Fibroblast of mammary gland (primary cell): ENCODE measurements at regions not wholly inside any gene's neighbourhood (a gene's known extent, or its start where the extent isn't known, plus 50 kb on each side); places are given as distances from the start of the nearest gene placed in this dataset.
"Not testable (repeated sequence)": the region's sequence is repeated elsewhere in the genome, so short reads cannot be mapped to it uniquely, and the experiment has no call there.

Source experiments
- DNase-seq: peaks from one replicate; pipeline ENCODE4 v3.0.0-alpha.2; 2010; ENCODE audit warnings: low read depth
- H3K4me3 ChIP-seq: 2 replicates; pipeline ENCODE4 v1.5.1; 2011; ENCODE audit warnings: low read depth, mild to moderate bottlenecking, low read length, moderate library complexity; ENCODE audit not compliant: control insufficient read depth
- TF ChIP-seq, protein P1 (sequence below): conservative IDR thresholded peaks from 2 replicates; pipeline ENCODE4 v1.5.1; 2011; ENCODE audit warnings: low read depth, low read length, inconsistent platforms; ENCODE audit not compliant: control insufficient read depth, insufficient read depth

DNA sequence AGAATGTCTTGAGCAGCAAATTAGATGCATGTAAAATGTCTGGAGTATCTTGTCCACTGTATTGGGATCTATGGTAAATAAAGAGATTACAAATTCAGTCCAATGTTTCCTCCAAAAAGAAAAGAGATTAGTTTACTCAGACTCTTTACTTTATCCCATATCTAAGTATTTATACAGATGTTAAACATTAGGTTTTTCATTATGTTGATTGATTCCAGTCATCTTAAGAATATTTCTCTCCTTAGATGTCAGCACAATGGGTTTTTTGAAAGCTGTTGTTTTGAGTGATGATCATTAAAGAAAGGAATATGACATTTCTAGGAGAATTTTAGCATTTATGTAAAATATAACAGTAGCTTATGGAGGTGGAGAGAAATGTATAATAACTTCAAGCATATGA, 938.9 kb downstream of the C4orf33 start:
- TF ChIP-seq, protein P1, sequence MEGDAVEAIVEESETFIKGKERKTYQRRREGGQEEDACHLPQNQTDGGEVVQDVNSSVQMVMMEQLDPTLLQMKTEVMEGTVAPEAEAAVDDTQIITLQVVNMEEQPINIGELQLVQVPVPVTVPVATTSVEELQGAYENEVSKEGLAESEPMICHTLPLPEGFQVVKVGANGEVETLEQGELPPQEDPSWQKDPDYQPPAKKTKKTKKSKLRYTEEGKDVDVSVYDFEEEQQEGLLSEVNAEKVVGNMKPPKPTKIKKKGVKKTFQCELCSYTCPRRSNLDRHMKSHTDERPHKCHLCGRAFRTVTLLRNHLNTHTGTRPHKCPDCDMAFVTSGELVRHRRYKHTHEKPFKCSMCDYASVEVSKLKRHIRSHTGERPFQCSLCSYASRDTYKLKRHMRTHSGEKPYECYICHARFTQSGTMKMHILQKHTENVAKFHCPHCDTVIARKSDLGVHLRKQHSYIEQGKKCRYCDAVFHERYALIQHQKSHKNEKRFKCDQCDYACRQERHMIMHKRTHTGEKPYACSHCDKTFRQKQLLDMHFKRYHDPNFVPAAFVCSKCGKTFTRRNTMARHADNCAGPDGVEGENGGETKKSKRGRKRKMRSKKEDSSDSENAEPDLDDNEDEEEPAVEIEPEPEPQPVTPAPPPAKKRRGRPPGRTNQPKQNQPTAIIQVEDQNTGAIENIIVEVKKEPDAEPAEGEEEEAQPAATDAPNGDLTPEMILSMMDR, result no peak

DNA sequence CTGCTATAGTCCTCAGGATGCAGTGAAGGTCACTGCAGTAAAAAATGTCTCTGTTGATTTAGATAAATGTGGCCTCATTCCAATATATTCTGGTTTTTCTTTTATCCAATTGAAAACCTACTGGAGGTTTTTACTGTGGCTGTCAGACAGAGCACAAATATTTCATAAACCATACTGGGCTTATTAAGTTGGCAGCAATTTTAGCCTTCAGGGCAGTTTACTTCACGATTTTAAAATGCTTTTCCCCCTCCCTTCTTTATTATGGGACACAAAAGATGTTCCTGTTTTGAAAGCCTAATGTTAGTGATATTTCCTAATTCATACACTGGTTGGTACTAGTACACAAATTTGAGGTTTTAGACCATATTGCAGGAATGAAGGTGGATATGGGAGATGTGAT, 939.4 kb downstream of the C4orf33 start:
- no peak overlapping the region for H3K4me3 ChIP-seq
- no peak for DNase-seq
- TF ChIP-seq, protein P1, result no peak

More for the DNA sequence above, 938.9 kb downstream of the C4orf33 start:
- H3K4me3 ChIP-seq, result no peak overlapping the region
- DNase-seq, result no peak

DNA sequence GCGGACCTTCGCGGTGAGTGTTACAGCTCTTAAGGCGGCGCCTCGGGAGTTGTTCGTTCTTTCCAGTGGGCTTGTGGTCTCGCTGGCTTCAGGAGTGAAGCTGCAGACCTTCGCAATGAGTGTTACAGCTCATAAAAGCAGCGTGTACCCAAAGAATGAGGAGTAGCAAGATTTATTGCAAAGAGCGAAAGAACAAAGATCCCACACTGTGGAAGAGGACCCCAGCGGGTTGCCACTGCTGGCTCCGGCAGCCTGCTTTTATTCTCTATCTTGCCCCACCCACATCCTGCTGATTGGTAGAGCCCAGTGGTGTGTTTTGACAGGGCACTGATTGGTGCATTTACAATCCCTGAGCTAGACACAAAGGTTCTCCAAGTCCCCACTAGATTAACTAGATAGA, 941.9 kb downstream of the C4orf33 start:
- not testable (repeated sequence) for DNase-seq

DNA sequence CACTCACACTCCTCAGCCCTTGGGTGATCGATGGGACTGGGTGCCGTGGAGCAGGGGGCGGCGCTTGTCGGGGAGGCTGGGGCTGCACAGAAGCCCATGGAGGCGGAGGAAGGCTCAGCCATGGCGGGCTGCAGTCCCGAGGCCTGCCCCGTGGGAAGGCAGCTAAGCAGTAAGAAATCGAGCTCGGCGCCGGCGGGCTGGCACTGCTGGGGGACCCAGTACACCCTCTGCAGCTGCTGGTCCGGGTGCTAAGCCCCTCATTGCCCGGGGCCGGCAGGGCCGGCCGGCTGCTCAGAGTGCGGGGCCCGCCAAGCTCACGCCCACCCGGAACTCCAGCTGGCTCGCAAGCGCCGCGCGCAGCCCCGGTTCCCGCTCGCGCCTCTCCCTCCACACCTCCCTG, 942.6 kb downstream of the C4orf33 start:
- H3K4me3 ChIP-seq, DNase-seq: not testable (repeated sequence)

More for the DNA sequence above, 941.9 kb downstream of the C4orf33 start:
- H3K4me3 ChIP-seq, result not testable (repeated sequence)

DNA sequence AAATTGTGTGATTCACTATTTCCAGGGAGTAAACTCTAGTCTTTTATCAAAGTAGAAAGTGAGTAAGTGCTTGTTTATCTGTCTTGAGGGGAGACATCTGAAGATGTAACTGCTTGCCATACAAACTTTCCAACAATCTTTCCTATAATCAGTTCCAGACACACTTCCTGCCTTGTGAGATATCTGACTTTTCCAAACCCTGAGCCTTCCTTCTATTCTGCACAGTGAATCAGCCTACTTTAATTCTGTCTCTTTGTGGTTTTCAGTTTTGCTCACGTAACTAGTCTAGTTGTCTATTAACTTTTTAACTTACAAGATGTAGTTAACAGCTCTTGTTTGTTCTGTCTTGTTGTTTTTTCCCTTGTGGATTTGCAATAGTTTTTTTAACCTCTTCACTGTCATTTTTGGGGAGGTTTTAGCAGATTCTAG, 947.8 kb downstream of the C4orf33 start:
- no peak overlapping the region for H3K4me3 ChIP-seq
- peak; percentile 13 for DNase-seq
- TF ChIP-seq, protein P1, result no peak

DNA sequence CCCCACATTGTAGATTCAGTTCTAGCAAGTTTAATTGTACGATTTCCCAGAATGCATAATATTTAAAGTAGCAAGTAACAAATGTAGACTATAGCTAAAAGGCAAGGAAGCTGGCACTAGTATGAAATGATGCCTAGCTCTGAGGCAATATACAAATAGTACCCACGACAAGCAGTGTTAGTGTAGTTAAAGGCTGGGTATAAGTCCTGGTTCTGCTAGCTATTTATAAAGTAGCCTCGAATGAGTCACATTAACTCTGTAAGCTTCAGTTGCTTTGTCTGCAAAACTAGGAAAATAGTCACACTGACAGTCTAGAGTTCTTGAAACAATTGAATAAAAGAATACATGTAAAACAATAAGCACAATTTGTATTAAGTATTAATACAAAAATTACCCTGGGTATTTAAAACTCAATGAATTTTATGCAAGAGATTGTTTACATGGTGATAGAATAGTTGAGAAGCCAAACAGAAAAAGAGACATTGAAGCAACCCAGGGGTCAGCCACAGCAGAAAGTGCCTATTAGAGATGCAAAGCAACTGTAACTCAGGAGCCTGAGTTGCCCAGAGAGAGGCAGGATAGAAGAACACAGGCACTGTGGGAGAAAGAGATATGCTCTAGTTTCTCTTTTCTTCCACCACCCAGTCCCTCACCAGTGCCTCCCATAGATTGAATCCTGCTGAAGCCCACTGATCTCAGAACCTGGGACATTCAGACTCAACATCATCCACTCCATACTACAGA, 949.0 kb downstream of the C4orf33 start:
- no peak for DNase-seq
- no peak overlapping the region for H3K4me3 ChIP-seq
- TF ChIP-seq, protein P1, result no peak

DNA sequence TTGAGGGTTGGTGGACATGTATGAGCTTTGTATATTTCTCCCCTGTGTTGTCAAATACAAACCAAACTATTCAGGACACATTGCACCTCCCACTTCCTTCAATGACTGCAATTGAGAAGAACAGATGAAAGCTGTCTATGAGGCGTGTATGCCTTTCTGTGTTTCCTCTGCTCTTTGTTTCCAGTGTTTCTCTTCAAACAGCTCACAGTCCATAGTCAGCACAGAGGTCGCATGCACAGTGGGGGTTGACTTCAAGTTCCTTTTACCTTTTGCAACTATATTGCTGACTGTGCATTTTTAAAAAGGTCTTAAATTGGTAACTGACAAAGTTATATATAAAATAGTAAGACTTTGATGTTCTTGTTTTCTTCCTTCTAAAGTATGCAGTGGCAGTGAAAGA, 957.8 kb downstream of the C4orf33 start:
- TF ChIP-seq, protein P1, result no peak
- DNase-seq, result no peak
- H3K4me3 ChIP-seq, result no peak overlapping the region

DNA sequence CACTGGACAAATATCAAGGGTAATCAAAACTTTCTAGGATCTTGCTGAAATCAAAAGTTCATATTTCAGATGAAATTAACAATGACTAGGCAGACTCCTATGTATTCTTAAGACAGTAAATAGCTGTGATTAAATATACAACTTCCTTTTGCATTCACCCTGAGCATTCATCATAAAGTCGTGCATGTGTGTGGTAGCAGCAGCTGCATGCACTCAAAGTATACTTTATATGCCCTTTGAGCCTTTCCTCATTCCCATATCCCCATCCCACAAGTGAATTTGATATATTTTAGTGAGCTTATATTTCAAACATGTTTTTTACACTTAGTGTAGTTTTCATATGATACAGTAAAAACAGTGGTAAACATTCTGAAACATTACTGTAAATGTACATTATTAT, 959.0 kb downstream of the C4orf33 start:
- no peak for DNase-seq
- TF ChIP-seq, protein P1, result no peak
- H3K4me3 ChIP-seq, result no peak overlapping the region
